LNCaP clone FGC (cell line): ENCODE measurements at regions not wholly inside any gene's neighbourhood (a gene's known extent, or its start where the extent isn't known, plus 50 kb on each side); places are given as distances from the start of the nearest gene placed in this dataset.
"Not testable (repeated sequence)": the region's sequence is repeated elsewhere in the genome, so short reads cannot be mapped to it uniquely, and the experiment has no call there.

Experiments used
- DNase-seq: peaks from one replicate; pipeline ENCODE4 v3.0.0-alpha.2; 2011; ENCODE audit warnings: low read depth
- H3K4me3 ChIP-seq: 2 replicates; pipeline ENCODE4 v1.5.1; 2011; ENCODE audit warnings: mild to moderate bottlenecking, low read depth, low read length, control low read depth
- TF ChIP-seq, protein P1 (sequence below): IDR thresholded peaks from 2 replicates; pipeline ENCODE4 v1.5.1; 2012; ENCODE audit warnings: mild to moderate bottlenecking; ENCODE audit not compliant: control insufficient read depth, insufficient read depth; ENCODE audit errors: extremely low read depth

DNA sequence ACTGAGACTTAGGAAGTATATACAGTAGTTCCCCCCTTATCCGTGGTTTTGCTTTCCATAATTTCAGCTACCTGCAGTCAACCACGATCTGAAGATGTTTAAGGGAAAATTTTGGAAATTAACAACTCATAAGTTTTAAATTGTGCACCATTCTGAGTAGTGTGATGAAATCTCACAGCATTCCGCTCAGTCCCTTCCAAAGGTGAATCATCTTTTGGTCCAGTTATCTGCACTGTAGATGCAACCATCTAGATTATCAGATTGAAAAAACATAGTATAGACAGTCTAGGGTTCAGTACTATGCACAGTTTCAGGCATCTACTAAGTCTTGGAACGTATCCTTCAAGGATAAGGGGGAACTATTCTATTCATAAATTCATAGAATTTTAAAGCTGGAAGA lies 109.0 kb downstream of the ANXA3 start:
- H3K4me3 ChIP-seq = no peak overlapping the region
- TF ChIP-seq, protein P1, sequence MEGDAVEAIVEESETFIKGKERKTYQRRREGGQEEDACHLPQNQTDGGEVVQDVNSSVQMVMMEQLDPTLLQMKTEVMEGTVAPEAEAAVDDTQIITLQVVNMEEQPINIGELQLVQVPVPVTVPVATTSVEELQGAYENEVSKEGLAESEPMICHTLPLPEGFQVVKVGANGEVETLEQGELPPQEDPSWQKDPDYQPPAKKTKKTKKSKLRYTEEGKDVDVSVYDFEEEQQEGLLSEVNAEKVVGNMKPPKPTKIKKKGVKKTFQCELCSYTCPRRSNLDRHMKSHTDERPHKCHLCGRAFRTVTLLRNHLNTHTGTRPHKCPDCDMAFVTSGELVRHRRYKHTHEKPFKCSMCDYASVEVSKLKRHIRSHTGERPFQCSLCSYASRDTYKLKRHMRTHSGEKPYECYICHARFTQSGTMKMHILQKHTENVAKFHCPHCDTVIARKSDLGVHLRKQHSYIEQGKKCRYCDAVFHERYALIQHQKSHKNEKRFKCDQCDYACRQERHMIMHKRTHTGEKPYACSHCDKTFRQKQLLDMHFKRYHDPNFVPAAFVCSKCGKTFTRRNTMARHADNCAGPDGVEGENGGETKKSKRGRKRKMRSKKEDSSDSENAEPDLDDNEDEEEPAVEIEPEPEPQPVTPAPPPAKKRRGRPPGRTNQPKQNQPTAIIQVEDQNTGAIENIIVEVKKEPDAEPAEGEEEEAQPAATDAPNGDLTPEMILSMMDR = no peak
- no peak for DNase-seq

DNA sequence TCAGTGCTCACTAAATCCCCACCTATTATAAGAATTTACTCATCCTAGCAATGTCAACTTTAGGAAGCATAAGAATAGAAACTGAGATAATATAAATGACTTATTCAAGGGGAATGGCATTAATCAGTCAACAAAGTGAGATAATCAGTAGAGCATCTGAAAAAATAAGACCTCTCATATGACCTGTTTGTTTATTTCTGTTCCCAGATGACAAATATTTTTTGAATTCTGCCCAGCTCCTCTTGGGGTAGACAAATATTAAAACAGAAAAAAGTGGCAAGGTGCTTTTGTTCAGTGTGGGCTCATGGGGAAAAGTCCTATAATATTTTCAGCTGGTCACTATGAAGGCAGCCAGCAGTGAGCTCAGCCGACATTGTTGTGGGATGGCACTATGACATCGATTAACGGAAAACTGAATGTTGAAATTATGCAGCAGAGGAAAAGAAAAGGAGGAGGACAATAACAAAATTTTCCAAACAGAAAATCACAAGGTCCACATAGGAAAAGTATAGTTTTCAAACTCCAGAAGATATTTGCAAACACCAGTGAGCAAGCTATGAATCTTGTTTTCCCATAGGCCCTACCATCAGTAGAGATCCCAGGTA lies 109.6 kb downstream of the ANXA3 start:
- DNase-seq = no peak
- TF ChIP-seq, protein P1 = no peak
- no peak overlapping the region for H3K4me3 ChIP-seq

DNA sequence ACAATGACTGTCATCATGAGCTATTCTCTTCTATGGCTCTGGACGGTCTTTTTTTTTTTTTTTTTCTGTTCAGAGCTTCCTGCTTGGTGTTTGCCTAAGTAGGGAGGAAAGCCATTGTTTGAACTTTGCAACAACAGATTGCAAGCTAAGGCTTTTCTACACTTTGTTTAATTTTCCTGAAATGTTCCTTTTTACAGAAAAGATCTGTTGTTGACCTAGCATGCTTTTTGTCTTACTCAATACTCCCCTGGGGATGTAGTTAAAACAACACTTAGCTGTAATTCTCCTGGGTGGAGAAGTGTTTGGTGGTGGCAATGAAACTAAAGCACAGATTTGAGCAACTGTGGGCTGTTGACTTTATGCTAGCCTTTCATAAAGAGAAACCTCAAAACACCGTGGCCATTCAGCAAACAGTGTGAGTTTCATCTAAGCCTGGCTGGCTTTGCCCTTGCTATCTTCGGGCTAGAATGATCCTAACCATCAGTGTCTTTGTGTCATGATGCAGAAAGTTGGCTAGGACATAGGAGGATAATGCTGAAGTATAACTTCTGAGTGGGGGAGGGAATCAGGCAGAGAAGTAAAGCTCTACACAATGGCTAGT lies 110.5 kb downstream of the ANXA3 start:
- TF ChIP-seq, protein P1 = no peak
- no peak for DNase-seq
- no peak overlapping the region for H3K4me3 ChIP-seq

DNA sequence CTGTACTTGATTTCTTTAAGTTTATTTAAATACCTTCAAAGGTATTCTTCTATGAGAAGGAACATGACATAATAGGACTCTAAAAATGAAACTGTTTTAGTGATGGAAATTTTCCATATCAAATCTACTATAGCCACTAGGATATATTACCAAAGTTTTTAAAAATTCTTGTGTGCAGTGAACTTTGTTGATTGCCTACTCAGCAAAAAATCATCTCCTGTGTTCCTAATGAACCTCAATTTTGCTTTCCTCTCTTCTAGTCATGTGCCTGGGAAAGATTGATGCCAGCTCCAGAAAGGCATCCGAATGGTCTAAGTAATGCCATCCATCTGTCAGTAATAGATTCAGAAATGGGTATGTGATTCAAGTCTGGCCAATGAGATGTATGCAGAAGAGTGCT lies 111.1 kb downstream of the ANXA3 start:
- TF ChIP-seq, protein P1 = no peak
- no peak for DNase-seq
- no peak overlapping the region for H3K4me3 ChIP-seq

DNA sequence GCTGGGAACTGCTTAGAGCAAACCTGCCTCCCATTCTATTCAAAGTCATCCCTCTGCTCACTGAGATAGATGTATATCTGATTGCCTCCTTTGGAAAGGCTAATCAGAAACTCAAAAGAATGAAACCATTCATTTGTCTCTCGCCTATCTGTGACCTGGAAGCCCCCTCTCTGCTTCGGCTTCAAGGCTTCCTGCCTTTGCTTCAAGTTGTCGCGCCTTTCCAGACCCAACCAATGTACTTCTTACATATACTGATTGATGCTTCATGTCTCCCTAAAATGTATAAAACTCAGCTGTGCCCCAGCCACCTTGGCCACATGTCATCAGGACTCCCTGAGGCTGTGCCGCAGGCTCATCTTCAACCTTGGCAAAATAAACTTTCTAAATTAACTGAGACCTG lies 111.9 kb upstream of the BMP2K start:
- H3K4me3 ChIP-seq, DNase-seq: not testable (repeated sequence)

DNA sequence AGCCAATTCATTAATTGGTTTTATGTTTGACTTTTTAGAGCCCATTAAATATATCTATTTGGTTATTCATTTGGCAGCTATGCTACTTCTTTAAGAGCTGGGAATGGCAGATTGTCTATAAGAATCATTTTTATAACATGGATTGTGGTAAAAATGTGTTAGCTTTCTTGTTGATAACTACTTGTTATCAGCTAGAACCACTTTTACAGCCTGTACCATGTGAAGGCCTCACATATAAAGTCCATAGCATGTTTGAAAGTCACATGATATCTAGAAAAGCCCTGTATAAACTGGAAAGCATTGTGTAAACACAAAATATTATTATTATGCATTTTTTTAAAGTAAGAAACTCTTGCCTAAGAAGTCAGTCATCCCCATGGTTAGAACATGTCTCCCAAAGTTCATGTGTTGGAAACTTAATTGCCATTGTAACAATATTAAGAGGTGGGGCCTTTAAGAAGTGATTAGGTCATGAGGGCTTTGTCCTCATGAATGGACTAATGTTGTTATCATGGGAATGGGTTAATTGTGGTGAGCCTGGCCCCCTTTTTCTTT lies 110.9 kb upstream of the BMP2K start:
- no peak for DNase-seq
- TF ChIP-seq, protein P1 = no peak
- no peak overlapping the region for H3K4me3 ChIP-seq

DNA sequence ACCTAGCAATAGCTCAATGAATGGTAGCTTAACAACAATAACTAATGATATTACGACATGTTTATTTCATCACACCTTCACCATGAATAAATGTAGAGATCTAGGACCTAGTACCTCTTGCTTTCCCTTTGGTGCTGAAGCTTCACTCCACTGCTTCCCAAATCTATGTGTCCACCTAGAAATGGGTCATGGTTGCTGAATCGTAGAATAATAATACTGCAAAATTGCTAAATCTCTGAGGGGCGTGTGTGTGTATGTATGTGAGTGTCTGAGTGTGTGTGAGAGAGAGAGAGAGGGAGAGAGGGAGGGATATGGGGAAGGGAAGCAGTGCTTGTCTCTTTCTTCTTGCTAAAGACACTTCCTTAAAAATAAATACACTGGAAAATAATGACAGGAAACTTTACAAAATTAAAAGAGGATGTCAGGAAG lies 109.3 kb upstream of the BMP2K start:
- TF ChIP-seq, protein P1 = no peak
- no peak overlapping the region for H3K4me3 ChIP-seq
- no peak for DNase-seq
